Spleen (tissue), 11 donors: ENCODE measurements at regions not wholly inside any gene's neighbourhood (a gene's known extent, or its start where the extent isn't known, plus 50 kb on each side); places are given as distances from the start of the nearest gene placed in this dataset.

Experiments used
- DNase-seq: peaks from one replicate; pipeline ENCODE4 v3.0.0-alpha.2; 2020
- H3K27ac ChIP-seq, 8 donors: fragments of 200-600 bp; sonication (generic) in 7 of 8; 1 replicate in 4 of 8; 2 replicates in 4 of 8; pipeline versions ENCODE4 v1.5.0 to v1.8.0; 2016 to 2021; ENCODE audit warnings: inconsistent platforms in 4 of 8, mild to moderate bottlenecking in 4 of 8, moderate library complexity in 1 of 8
- H3K27me3 ChIP-seq, 7 donors: fragments of 200-600 bp; sonication (generic) in 6 of 7; replicated peaks in 1 of 7; 1 replicate in 4 of 7; 2 replicates in 3 of 7; pipeline versions ENCODE4 v1.5.0 to v1.8.0; 2016 to 2021; ENCODE audit warnings: inconsistent platforms in 3 of 7, mild to moderate bottlenecking in 1 of 7
- H3K36me3 ChIP-seq, 6 donors: fragments of 200-600 bp; sonication (generic) in 5 of 6; 1 replicate in 4 of 6; 2 replicates in 2 of 6; pipeline versions ENCODE4 v1.5.0 to v1.8.0; 2016 to 2021; ENCODE audit warnings: inconsistent platforms in 2 of 6
- H3K4me1 ChIP-seq, 6 donors: fragments of 200-600 bp; sonication (generic) in 5 of 6; 1 replicate in 3 of 6; 2 replicates in 3 of 6; pipeline versions ENCODE4 v1.5.0 to v1.8.0; 2016 to 2021; ENCODE audit warnings: inconsistent platforms in 3 of 6
- H3K4me3 ChIP-seq, 8 donors: fragments of 200-600 bp; sonication (generic) in 7 of 8; 1 replicate in 4 of 8; 2 replicates in 4 of 8; pipeline versions ENCODE4 v1.5.0 to v1.8.0; 2016 to 2021; ENCODE audit warnings: inconsistent platforms in 4 of 8, mild to moderate bottlenecking in 4 of 8, moderate library complexity in 2 of 8
- H3K9me3 ChIP-seq, 8 donors: fragments of 200-600 bp; sonication (generic) in 7 of 8; 1 replicate in 4 of 8; 2 replicates in 4 of 8; pipeline versions ENCODE4 v1.5.0 to v1.8.0; 2016 to 2021; ENCODE audit warnings: inconsistent platforms in 4 of 8
- POLR2A ChIP-seq, 3 donors: fragments of 450-650 bp; IDR thresholded peaks; one replicate each; pipeline ENCODE4 v1.5.1; 2017; ENCODE audit warnings: antibody characterized with exemption in 3 of 3, mild to moderate bottlenecking in 1 of 3
- POLR2AphosphoS5 ChIP-seq, 3 donors: sonication (generic); formaldehyde crosslinking; IDR thresholded peaks; one replicate each; pipeline ENCODE4 v1.5.1; 2017; ENCODE audit warnings: antibody characterized with exemption in 3 of 3
- WGBS, 5 donors: extraction: QIAGEN DNeasy Blood & Tissue Kit in 3 of 5; methylation state at CpG; one replicate each; pipeline versions ENCODE4 v1.1.5 to v1.1.7; 2013 to 2018; 5-methylcytosine and 5-hydroxymethylcytosine counted together
- intact Hi-C: fragments of 100-400 bp; cut with DNase I; formaldehyde crosslinking; loops from one replicate; pipeline ENCODE4 v1.15.0; 2023; ENCODE audit warnings: low total_unique reads
- TF ChIP-seq, protein P1 (sequence below), 11 experiments: fragments of 200-600 bp in 7 of 11; fragments of 450-650 bp in 4 of 11; sonication (generic) in 4 of 11; IDR thresholded peaks in 8 of 11; conservative IDR thresholded peaks in 3 of 11; 1 replicate in 7 of 11; 2 replicates in 4 of 11; pipeline versions ENCODE4 v1.4.0 to v1.8.0; 2016 to 2021; ENCODE audit warnings: antibody characterized with exemption in 11 of 11, inconsistent platforms in 4 of 11, mild to moderate bottlenecking in 1 of 11
- donor health status: healthy with polysubstance abuse.
- donor health status: DM: no; HTN: no; CAD: no; lungs with moderate emphysema.
- donor health status: DM: no; HTN: no; CAD: no.
- donor health status: Bipolar disorder and iron deficiency.
- donor health status: healthy.
- donor health status: DM: no; HTN: no; CAD: no.
- donor health status: DM: yes; HTN: yes; CAD: no.

DNA sequence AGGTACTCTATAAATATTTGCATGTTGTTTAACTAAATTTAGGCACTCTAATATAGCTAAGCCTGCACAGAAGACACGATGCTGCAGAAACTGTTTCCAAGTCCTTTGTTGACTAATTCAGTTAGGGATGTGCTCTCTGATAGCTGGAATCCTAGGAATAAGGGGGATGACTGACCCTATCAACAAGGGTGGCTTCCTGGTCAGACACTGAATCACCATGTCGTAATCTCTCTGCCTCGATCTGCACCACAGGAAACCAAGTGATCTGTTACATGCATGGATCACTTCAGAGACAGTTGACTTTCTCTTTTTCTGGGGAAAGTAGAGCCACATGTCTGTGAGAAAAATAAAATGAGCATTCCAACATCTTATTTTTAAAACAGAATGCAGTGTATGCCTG is 169.1 kb downstream of the GUCY2F start:
- intact Hi-C loops, result no loop called here
- WGBS, 5 donors, result 18 to 50% (median 44%) methylated on average over 3 of the region's 3 CpGs
- no peaks in the 10 kb centered on the region for H3K27me3 ChIP-seq
- H3K4me1 ChIP-seq, result no peaks in the 10 kb centered on the region
- H3K4me3 ChIP-seq, result no peak overlapping the region
- no peak for DNase-seq
- H3K36me3 ChIP-seq, result no peaks in the 10 kb centered on the region
- no peak for TF ChIP-seq POLR2A (IDR thresholded peaks at IDR 0.05)
- no peak for TF ChIP-seq POLR2AphosphoS5 (IDR thresholded peaks at IDR 0.05)
- TF ChIP-seq, protein P1, sequence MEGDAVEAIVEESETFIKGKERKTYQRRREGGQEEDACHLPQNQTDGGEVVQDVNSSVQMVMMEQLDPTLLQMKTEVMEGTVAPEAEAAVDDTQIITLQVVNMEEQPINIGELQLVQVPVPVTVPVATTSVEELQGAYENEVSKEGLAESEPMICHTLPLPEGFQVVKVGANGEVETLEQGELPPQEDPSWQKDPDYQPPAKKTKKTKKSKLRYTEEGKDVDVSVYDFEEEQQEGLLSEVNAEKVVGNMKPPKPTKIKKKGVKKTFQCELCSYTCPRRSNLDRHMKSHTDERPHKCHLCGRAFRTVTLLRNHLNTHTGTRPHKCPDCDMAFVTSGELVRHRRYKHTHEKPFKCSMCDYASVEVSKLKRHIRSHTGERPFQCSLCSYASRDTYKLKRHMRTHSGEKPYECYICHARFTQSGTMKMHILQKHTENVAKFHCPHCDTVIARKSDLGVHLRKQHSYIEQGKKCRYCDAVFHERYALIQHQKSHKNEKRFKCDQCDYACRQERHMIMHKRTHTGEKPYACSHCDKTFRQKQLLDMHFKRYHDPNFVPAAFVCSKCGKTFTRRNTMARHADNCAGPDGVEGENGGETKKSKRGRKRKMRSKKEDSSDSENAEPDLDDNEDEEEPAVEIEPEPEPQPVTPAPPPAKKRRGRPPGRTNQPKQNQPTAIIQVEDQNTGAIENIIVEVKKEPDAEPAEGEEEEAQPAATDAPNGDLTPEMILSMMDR (IDR thresholded peaks at IDR 0.05 in 8 of 11, conservative IDR thresholded peaks at IDR 0.05 in 3 of 11), result no peak
- H3K27ac ChIP-seq, result no peak overlapping the region
- H3K9me3 ChIP-seq, result peaks cover 0 to 9% (median 0%) of the 10 kb centered on the region in 8 donors

DNA sequence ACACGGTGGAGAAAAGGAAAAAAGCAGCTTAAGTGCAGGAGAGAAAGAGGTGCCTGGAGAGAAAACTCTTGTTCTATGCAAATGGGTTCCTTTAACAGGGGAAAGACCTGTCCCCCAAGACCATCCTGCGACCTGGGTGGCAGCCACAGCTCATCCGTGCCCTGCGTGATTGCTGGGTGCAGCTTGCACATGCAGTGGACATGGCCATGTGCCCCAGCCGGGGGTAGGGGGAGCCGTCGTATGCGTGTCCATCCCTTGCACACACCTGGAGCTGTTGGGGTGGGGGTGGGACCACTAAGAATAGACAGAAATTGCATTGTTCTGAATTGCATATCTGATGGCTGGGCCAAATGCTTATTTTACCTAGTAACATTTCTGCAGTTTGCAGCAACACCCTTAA is 171.9 kb downstream of the GUCY2F start:
- H3K36me3 ChIP-seq, result no peaks in the 10 kb centered on the region
- no peaks in the 10 kb centered on the region for H3K4me1 ChIP-seq
- no peak overlapping the region for H3K27ac ChIP-seq
- no peak overlapping the region for H3K4me3 ChIP-seq
- intact Hi-C loops, result no loop called here
- 73 to 87% (median 82%) methylated on average over 4 to 8 of the region's 8 CpGs for WGBS, 5 donors
- no peak for DNase-seq
- H3K27me3 ChIP-seq, result no peaks in the 10 kb centered on the region
- no peak for TF ChIP-seq POLR2A (IDR thresholded peaks at IDR 0.05)
- no peak for TF ChIP-seq POLR2AphosphoS5 (IDR thresholded peaks at IDR 0.05)
- TF ChIP-seq, protein P1 (IDR thresholded peaks at IDR 0.05 in 8 of 11, conservative IDR thresholded peaks at IDR 0.05 in 3 of 11), result no peak
- H3K9me3 ChIP-seq, result peaks cover 0 to 2% (median 0%) of the 10 kb centered on the region in 8 donors

DNA sequence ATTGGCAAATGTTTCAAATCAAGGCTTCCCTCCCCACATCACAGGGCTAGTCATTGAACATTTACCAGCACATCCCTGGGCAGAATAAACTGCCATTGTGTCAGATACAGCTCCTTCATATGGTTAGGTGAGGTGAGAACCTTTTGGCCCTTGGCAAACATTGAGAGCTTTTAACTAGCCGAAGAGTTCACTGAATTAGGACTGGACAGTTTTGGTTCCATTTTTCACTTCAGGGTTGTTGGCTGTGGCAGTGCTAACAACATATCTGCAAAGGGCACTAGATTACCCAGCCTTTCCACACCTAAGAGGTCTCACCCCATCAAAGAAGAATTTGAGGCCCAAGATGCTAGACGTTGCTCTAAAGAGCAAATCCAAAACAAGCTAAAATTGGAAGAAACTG is 180.7 kb downstream of the GUCY2F start:
- Histone ChIP-seq H3K36me3 (no peaks in the 10 kb centered on the region), H3K4me3 (no peak overlapping the region), H3K9me3 (no peaks in the 10 kb centered on the region), H3K27ac (no peak overlapping the region), H3K27me3 (no peaks in the 10 kb centered on the region), H3K4me1 (no peaks in the 10 kb centered on the region)
- 56 to 80% (median 77%) methylated on average over 1 to 2 of the region's 2 CpGs for WGBS, 5 donors
- TF ChIP-seq POLR2AphosphoS5 (IDR thresholded peaks at IDR 0.05), result no peak
- TF ChIP-seq, protein P1 (IDR thresholded peaks at IDR 0.05 in 8 of 11, conservative IDR thresholded peaks at IDR 0.05 in 3 of 11), result no peak
- TF ChIP-seq POLR2A (IDR thresholded peaks at IDR 0.05), result no peak
- no peak for DNase-seq
- intact Hi-C loops, result no loop called here

DNA sequence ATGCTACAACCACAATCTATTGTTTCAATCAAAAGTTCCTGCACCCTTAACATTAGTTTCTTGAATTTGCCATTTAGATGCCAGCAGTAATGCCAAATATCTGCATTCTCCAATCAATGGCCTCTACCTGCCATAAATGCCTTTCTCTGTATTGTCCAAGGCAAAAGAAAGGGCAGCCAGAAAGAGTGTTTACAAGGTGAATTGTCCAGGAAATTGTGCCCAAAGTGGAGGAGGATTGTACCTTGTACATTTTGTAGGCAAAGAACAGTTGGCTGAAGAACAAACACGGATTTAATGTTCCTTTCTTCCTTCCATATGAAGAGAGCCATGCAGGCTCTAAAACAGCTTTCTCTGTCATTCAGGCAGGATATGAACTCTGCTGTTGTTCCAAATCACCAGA is 181.5 kb downstream of the GUCY2F start:
- Histone ChIP-seq H3K27me3 (no peaks in the 10 kb centered on the region), H3K27ac (no peak overlapping the region), H3K36me3 (no peaks in the 10 kb centered on the region), H3K9me3 (no peaks in the 10 kb centered on the region), H3K4me1 (no peaks in the 10 kb centered on the region), H3K4me3 (no peak overlapping the region)
- WGBS, 5 donors, result 31 to 70% (median 38%) methylated on average over 1 of the region's 1 CpG
- DNase-seq, result no peak
- intact Hi-C loops, result no loop called here
- TF ChIP-seq POLR2A (IDR thresholded peaks at IDR 0.05), result no peak
- no peak for TF ChIP-seq POLR2AphosphoS5 (IDR thresholded peaks at IDR 0.05)

DNA sequence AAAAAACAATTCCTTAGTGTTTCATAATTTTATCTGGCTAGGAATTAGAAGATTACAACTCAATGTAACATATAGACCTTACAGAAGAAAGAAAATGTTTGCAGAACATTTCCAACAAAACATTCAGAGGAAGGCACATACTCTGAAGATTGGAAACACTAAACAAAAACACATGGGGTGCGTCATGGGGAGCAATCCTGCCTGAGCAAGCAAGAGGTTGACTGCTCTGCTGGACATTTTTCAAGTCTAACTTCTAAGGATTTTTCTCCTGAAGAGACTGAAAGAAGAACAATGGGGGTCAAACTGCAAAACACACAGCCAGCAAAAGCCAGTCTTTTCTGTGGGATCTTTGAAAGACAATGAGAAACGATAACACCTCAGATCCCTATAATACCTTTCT is 182.8 kb downstream of the GUCY2F start:
- DNase-seq, result no peak
- H3K27ac ChIP-seq, result no peak overlapping the region
- TF ChIP-seq POLR2A (IDR thresholded peaks at IDR 0.05) (no peak), POLR2AphosphoS5 (IDR thresholded peaks at IDR 0.05) (no peak)
- TF ChIP-seq, protein P1 (IDR thresholded peaks at IDR 0.05 in 8 of 11, conservative IDR thresholded peaks at IDR 0.05 in 3 of 11), result no peak
- no peak overlapping the region for H3K4me3 ChIP-seq
- intact Hi-C loops, result no loop called here
- 45 to 68% (median 53%) methylated on average over 2 of the region's 2 CpGs for WGBS, 5 donors
- H3K9me3 ChIP-seq, result no peaks in the 10 kb centered on the region
- H3K36me3 ChIP-seq, result no peaks in the 10 kb centered on the region
- no peaks in the 10 kb centered on the region for H3K27me3 ChIP-seq
- no peaks in the 10 kb centered on the region for H3K4me1 ChIP-seq
